ENCODE measurements at regions not wholly inside any gene's neighbourhood (a gene's known extent, or its start where the extent isn't known, plus 50 kb on each side); places are given as distances from the start of the nearest gene placed in this dataset.

DNA sequence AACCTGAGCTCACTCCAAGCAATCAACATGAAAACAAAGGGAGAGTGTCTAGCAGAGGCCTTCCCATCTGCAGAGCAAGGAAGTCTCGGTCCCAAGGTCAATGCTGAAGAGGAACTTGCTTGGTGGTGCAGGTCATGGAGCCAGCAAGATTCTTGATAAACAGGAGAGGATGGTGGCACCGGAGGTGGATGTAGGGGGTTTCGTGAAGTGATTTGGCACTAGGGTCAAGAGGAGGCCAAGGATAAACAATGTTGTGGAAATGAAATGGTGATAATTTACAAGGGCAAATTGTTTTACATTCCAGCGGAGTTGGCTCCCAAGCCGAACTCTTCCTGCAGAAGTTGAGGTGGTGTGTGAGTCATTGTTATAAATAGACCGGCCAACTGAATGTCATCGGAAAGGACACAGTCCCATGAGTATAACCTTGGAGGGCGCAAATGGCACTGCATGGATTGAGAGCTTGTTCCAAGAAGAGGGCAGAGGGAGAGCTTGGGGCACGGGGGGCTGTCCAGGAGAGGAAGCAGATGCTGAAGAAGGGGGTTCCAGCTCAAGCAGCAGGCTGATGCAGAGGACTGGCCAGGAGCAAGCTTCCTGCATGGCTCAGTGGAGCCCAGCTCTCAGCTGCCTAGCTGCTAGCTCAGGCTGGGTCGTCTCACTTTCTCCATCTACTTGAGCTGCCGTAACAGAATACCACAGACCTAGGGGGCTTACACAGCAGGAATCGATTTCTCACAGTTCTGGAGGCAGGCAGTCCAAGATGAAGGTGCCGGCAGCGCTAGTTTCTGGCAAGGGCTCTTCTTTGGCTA is 136.6 kb downstream of the COPRS start:
- no peak for TF ChIP-seq KDM1A (IDR thresholded peaks at IDR 0.05)
- no peak for TF ChIP-seq SMARCB1 (IDR thresholded peaks at IDR 0.05; ENCODE audit: insufficient read length, low read depth)
- TF ChIP-seq, protein P1, sequence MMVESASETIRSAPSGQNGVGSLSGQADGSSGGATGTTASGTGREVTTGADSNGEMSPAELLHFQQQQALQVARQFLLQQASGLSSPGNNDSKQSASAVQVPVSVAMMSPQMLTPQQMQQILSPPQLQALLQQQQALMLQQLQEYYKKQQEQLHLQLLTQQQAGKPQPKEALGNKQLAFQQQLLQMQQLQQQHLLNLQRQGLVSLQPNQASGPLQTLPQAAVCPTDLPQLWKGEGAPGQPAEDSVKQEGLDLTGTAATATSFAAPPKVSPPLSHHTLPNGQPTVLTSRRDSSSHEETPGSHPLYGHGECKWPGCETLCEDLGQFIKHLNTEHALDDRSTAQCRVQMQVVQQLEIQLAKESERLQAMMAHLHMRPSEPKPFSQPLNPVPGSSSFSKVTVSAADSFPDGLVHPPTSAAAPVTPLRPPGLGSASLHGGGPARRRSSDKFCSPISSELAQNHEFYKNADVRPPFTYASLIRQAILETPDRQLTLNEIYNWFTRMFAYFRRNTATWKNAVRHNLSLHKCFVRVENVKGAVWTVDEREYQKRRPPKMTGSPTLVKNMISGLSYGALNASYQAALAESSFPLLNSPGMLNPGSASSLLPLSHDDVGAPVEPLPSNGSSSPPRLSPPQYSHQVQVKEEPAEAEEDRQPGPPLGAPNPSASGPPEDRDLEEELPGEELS (CRISPR knock-in tag; IDR thresholded peaks at IDR 0.05; ENCODE audit: borderline replicate concordance) = no peak
- TF ChIP-seq EZH2 (IDR thresholded peaks at IDR 0.05; ENCODE audit: borderline replicate concordance, low read depth, low read length) = no peak
- no peak for TF ChIP-seq MTA3 (IDR thresholded peaks at IDR 0.05; ENCODE audit: borderline replicate concordance)
- TF ChIP-seq, protein P2, sequence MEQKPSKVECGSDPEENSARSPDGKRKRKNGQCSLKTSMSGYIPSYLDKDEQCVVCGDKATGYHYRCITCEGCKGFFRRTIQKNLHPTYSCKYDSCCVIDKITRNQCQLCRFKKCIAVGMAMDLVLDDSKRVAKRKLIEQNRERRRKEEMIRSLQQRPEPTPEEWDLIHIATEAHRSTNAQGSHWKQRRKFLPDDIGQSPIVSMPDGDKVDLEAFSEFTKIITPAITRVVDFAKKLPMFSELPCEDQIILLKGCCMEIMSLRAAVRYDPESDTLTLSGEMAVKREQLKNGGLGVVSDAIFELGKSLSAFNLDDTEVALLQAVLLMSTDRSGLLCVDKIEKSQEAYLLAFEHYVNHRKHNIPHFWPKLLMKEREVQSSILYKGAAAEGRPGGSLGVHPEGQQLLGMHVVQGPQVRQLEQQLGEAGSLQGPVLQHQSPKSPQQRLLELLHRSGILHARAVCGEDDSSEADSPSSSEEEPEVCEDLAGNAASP (IDR thresholded peaks at IDR 0.05) = no peak
- TF ChIP-seq, protein P3, sequence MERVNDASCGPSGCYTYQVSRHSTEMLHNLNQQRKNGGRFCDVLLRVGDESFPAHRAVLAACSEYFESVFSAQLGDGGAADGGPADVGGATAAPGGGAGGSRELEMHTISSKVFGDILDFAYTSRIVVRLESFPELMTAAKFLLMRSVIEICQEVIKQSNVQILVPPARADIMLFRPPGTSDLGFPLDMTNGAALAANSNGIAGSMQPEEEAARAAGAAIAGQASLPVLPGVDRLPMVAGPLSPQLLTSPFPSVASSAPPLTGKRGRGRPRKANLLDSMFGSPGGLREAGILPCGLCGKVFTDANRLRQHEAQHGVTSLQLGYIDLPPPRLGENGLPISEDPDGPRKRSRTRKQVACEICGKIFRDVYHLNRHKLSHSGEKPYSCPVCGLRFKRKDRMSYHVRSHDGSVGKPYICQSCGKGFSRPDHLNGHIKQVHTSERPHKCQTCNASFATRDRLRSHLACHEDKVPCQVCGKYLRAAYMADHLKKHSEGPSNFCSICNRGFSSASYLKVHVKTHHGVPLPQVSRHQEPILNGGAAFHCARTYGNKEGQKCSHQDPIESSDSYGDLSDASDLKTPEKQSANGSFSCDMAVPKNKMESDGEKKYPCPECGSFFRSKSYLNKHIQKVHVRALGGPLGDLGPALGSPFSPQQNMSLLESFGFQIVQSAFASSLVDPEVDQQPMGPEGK (CRISPR knock-in tag; IDR thresholded peaks at IDR 0.05; ENCODE audit: borderline replicate concordance) = no peak
- TF ChIP-seq FOXK2 (conservative IDR thresholded peaks at IDR 0.05 in 1 of 2, IDR thresholded peaks at IDR 0.05 in 1 of 2; ENCODE audit: low read depth in 2 of 2) = no peak
- TF ChIP-seq, protein P4, sequence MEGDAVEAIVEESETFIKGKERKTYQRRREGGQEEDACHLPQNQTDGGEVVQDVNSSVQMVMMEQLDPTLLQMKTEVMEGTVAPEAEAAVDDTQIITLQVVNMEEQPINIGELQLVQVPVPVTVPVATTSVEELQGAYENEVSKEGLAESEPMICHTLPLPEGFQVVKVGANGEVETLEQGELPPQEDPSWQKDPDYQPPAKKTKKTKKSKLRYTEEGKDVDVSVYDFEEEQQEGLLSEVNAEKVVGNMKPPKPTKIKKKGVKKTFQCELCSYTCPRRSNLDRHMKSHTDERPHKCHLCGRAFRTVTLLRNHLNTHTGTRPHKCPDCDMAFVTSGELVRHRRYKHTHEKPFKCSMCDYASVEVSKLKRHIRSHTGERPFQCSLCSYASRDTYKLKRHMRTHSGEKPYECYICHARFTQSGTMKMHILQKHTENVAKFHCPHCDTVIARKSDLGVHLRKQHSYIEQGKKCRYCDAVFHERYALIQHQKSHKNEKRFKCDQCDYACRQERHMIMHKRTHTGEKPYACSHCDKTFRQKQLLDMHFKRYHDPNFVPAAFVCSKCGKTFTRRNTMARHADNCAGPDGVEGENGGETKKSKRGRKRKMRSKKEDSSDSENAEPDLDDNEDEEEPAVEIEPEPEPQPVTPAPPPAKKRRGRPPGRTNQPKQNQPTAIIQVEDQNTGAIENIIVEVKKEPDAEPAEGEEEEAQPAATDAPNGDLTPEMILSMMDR (IDR thresholded peaks at IDR 0.05 in 2 of 3, conservative IDR thresholded peaks at IDR 0.05 in 1 of 3; ENCODE audit: insufficient read depth in 2 of 3, low read depth in 1 of 3, low read length in 3 of 3) = no peak
- TF ChIP-seq, protein P5, sequence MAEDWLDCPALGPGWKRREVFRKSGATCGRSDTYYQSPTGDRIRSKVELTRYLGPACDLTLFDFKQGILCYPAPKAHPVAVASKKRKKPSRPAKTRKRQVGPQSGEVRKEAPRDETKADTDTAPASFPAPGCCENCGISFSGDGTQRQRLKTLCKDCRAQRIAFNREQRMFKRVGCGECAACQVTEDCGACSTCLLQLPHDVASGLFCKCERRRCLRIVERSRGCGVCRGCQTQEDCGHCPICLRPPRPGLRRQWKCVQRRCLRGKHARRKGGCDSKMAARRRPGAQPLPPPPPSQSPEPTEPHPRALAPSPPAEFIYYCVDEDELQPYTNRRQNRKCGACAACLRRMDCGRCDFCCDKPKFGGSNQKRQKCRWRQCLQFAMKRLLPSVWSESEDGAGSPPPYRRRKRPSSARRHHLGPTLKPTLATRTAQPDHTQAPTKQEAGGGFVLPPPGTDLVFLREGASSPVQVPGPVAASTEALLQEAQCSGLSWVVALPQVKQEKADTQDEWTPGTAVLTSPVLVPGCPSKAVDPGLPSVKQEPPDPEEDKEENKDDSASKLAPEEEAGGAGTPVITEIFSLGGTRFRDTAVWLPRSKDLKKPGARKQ (CRISPR knock-in tag; IDR thresholded peaks at IDR 0.05) = no peak
- no peak for TF ChIP-seq HNRNPUL1 (IDR thresholded peaks at IDR 0.05; ENCODE audit: low read length)
